GM12873 (cell line): ENCODE measurements at regions not wholly inside any gene's neighbourhood (a gene's known extent, or its start where the extent isn't known, plus 50 kb on each side); places are given as distances from the start of the nearest gene placed in this dataset.

ENCODE experiments used
- CTCF ChIP-seq: IDR thresholded peaks from 2 replicates; pipeline ENCODE4 v1.5.1; 2012; ENCODE audit warnings: low read depth, mild to moderate bottlenecking, moderate library complexity, low read length, control low read depth; ENCODE audit not compliant: insufficient read depth; ENCODE audit errors: missing control alignments

- no peak for TF ChIP-seq CTCF
Measured at GRCh38 chr16:5873221-5873620, 775.6 kb upstream of the EEF2KMT start.

DNA sequence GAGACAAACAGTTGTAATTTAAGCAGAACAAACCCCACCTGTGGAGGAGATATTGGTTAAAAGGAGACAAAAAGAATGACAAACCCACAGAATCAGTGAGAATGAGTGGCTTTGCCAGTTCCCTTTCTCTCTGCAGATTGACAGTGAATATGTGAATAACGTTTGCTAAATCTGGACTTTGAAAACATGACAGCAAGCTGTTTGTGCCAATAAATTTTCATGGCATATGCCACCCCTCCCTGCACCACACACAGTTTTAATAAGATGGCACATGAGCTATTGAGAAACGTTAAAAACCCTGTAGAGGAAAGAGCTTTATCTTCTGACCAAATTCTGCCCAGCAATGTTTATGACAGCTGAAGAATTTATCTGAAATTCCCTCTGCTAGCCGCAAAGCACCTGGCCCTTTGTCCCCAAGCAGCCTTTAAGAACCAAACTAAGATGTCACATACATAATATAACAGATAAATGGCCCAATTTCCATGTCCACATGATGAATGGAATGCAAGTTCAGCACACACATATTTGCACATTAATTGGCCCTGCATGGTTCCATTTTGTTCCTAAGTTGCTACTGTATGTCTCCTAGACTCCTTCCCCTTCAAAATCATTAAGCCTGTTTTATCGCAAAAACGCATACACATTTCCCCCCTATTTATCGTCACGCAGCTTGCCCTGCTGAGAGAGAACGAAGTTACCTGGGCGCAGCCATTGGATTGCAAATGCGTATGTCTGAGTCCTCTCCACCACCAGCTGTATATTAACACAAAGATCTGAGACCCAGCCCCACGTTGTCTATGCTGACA is 773.5 kb upstream of the EEF2KMT start:
- TF ChIP-seq CTCF = no peak

DNA sequence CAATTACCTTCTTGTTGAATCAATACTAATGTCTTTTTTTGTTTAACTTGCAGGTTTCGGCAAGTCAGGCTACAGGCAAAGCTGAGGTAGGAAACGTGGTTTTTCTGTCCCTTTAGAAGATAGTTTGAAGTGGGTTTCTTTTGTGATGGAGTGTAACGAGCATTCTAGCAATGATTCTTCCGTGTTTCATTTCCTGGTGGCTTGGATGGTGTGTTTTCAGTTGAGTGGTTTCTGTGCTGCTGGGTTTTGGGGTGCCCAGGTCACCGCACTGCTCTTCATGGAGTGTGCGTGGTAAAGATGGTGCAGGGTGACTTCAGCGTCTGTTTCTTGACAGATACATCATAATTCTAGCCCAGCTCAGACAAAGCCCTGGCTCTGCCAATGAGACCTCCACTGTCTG is 769.7 kb upstream of the EEF2KMT start:
- no peak for TF ChIP-seq CTCF

DNA sequence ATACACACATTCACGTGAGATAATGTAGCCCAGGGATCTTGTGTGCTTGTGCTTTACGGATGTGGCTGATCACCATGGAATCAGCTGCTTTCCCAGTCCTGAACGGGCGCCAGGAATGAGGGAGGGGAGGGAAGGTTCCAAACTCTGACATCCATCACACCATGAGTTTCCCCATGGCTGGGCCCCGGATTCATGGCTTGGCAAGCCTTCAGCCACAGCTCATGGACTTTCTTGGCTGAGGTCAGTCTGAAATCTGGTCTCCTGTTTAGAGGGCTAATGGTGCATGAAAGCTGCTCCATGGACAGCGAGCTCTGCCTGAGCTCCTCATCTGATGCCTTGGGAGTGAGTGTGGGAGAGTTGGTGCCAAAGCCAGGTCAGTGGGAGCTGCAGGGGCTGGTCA is 767.6 kb upstream of the EEF2KMT start:
- no peak for TF ChIP-seq CTCF

DNA sequence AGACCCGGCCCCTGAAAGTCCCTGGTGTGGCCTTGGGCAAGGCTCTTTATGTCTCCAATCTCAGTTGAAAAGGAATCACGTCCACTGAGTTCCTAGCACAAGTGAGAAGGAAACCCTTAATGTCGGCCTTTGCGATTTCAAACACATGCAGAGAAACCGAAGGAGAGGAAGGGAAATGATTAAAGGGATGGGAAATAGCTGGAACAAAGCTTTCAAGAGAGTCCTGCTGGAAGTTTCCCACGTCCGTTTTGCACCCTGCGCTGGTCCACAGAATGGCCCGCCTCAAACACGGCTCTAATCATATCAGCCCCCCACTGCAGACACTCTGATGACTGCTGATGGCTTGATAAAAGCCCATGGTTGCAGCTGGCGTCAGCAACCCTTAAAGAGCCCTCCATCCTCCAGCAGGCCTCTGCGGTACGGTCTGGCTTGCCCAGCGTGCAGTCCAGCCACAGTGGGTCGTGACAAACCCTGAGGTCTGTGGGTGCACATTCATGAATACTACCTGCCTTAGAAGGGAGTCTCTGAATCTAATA is 765.5 kb upstream of the EEF2KMT start:
- no peak for TF ChIP-seq CTCF

GRCh38 chr16:5862103-5862840 is 764.7 kb upstream of the EEF2KMT start:
- no peak for TF ChIP-seq CTCF

- TF ChIP-seq CTCF = no peak
Measured at GRCh38 chr16:5861241-5861640, 763.6 kb upstream of the EEF2KMT start.
